GM21825 (cell line): ENCODE measurements at regions not wholly inside any gene's neighbourhood (a gene's known extent, or its start where the extent isn't known, plus 50 kb on each side); places are given as distances from the start of the nearest gene placed in this dataset.

Source experiments
- ATAC-seq: cut with Tn5 transposase; IDR thresholded peaks from one replicate; pipeline ENCODE4 v1.9.1; 2021; ENCODE audit warnings: mild to moderate bottlenecking, moderate library complexity; ENCODE audit not compliant: unreplicated experiment

DNA sequence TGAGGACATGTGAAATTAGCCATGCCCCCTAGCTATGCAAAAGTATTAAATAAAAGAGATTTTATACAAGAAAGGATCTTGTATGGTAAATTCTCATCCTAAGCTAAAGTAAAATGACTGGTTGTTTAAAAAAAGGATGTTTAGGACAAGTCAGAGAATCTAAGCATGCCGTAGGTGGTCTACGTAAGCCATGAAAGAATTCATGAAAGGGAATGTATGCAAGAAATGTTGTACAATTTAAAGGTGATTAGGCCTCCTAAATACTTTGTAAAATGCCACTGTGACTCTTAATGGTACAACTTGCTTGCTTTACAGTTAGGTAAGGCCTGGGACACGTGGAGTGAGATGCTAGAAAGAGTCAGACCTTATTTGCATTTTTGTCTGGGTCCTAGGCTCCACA is 209.0 kb downstream of the EFHB start:
- ATAC-seq: no peak

DNA sequence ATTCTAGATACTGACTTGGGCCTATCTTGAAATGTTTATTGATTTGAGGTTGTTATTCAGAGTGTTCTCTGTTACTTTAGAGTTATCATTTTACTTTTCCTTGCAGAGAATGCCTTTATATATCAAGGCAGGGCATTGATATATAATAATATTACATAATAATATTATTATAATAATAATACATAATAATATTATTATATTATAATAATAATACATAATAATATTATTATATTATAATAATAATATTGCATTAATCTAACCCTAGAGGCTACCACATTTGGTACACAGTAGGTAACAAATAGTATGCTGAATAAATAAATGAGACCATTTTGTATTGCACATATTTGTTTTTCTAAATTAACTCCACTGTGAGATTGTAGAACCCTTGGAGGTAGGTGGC is 216.3 kb downstream of the EFHB start:
- no peak for ATAC-seq

DNA sequence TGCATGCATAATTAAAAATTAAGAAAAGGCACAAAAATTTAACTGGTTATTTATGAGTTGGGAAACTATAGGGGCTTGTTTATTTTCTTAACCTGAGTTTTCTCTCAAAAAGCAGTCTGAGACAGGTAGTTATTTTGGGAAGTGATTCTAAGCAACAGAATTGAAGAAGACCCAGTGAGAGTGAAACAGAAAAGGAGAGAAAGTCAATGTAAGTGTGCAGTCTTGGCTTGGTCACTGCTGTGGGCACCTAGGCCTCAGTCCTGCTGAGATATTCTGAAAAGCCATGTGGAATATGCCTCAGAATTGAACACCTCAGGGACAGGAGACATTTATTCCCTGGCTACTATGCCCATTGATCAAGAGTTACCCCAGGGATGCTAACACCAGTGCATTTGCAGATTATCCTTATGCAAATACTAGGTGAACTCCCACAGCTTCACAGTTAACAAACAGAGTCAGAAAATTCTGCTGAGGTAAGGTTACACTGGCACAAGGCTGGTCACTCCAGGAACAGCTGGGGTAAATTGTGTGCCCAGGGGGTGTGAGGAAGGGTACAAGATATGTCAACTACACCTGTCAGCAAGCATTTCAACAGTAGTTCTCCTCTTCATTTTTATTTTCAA is 222.7 kb downstream of the EFHB start:
- ATAC-seq: no peak

DNA sequence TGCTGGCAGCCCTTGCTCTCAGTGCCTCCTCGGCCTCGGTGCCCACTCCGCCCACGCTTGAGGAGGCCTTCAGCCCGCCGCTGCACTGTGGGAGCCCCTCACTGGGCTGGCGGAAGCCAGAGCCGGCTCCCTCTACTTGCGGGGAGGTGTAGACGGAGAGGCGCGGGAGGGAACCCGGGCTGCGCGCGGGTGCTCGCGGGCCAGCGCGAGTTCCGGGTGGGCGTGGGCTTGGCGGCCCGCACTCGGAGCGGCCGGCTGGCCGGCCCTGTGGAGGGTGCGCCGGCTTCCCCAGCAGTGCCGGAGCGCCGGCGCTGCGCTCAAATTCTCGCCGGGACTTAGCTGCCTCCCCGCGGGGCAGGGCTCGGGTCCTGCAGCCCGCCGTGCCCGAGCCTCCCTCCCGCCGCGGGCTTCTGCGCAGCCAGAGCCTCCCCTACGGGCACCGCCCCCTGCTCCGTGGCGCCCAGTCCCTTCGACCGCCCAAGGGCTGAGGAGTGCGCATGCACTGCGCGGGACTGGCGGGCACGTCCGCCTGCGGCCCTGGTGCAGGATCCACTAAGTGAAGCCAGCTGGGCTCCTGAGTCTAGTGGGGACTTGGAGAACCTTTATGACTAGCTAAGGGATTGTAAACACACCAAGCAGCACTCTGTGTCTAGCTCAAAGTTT is 231.5 kb downstream of the EFHB start:
- ATAC-seq: peak; percentile 50

DNA sequence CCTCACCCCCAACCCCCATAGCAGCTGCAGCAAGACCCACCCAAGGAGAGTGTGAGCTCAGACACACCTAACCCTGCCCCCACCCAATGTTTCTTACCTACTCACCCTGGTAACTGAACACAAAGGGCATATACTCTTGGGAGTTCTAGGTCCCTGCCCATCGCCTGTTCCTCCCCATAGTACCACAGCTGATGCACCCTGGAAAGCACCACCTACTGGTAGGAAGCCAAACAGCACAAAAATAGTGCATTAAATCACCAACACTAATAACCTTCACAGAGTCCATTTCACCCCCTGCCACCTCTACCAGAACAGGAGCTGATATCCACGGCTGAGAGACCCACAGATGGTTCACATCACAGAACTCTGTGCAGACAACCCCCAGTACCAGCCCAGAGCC is 245.2 kb downstream of the EFHB start:
- ATAC-seq: no peak

DNA sequence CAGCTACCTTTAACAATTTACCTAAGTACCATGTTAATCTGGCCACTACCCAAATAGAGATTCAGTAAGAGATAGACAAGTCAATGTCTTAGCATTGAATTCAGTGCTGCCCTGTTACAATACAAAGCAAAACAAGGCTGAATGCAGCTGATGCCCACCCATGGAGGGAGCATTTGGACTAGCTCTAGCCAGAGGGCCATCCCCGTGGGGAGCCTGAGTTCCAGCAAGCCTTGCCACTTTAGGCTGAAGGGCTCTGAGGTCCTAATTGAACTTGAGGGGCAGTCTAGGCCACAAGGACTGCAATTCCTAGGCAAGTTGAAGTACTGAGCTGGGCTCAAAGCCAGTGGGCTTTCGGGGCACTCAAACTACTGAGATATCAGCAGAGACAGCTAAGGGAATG is 265.9 kb downstream of the EFHB start:
- no peak for ATAC-seq

DNA sequence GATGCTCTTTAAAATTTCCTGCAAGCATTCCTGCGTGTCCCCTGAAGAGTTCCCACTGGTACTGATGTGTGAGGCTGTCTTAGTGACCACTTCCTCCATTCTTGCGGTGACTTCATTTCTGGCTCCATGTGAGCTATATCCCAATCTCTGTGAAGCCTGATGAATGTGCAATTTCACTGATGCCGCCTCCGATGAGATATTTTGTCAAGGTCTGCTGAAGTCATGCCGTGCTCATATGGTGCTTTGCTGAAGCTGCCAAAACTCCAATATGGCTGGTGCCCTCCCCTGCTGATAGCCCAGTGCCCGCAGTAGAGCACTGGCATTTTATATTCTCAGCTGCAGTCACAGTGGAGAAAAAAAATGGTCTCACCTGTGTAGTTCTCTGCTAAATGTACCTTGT is 271.5 kb downstream of the EFHB start:
- no peak for ATAC-seq

DNA sequence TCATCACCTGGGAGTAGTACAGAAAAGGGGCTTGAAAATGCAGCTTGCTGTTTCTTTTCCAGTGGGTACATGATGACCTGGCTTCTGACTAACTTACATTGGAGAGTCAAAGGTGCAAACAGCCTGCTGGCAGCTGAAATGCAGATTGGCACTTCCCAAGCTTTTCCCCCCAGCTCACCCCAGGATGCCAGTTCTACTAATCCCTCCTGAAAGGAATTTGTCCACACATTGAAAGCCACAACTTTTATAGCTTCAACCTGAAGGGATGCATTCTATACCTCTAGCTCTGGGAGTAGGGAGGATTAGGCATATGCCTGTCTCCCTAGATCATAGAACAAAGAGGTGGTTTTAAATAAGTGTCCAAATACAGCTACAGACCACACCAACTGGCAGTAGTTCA is 281.7 kb downstream of the EFHB start:
- ATAC-seq: no peak

DNA sequence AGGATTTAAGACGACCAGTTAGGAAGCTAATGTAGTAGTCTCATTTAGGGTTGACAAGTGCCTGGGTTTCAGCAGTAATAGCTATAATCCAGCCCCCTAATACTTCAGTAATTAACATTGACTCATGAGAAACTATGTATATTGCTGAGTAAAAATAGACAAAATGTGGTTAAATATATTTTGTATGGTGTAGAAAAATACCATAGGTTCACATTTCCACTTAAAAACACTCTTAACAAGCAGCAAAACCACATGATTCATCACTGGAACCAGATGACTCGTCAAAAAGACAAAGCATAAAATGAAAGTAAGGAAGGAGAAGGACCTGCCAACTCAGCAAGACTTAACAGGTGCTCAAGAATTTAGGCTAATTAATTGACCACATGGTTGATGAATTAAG is 288.9 kb downstream of the EFHB start:
- ATAC-seq: no peak

DNA sequence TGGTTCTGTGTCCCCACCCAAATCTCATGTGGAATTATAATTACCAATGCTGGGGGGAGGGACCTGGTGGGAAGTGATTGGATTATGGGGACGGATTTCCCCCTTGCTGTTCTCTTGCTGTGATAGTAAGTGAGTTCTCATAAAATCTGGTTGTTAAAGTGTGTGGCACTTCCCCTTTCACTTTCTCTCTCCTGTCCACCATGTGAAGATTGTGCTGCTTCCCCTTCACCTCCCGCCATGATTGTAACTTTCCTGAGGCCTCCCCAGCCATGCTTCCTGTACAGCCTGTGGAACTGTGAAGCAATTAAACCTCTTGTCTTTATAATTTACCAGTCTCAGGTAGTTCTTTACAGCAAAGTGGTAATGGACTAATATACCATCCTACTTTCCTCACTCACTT is 289.6 kb downstream of the EFHB start:
- no peak for ATAC-seq

DNA sequence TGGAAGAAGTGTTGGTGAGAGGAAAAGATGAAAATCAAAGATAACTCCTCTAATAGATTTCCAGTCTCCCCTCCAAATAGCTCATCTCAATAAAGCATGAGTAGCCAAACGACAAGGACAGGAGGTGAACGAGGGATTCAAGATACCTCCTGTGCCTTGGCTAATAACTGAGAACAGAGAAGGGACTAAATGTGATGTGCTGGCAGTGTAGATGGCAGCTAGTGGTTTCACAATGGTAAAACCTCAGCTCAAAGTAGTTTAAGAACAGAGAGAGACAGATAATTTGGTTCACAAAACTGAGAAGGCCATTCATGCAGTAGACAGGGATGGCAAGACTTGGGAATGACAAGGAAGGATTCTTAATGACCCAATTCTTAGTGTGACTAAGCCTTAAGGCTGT is 292.6 kb downstream of the EFHB start:
- ATAC-seq: no peak

DNA sequence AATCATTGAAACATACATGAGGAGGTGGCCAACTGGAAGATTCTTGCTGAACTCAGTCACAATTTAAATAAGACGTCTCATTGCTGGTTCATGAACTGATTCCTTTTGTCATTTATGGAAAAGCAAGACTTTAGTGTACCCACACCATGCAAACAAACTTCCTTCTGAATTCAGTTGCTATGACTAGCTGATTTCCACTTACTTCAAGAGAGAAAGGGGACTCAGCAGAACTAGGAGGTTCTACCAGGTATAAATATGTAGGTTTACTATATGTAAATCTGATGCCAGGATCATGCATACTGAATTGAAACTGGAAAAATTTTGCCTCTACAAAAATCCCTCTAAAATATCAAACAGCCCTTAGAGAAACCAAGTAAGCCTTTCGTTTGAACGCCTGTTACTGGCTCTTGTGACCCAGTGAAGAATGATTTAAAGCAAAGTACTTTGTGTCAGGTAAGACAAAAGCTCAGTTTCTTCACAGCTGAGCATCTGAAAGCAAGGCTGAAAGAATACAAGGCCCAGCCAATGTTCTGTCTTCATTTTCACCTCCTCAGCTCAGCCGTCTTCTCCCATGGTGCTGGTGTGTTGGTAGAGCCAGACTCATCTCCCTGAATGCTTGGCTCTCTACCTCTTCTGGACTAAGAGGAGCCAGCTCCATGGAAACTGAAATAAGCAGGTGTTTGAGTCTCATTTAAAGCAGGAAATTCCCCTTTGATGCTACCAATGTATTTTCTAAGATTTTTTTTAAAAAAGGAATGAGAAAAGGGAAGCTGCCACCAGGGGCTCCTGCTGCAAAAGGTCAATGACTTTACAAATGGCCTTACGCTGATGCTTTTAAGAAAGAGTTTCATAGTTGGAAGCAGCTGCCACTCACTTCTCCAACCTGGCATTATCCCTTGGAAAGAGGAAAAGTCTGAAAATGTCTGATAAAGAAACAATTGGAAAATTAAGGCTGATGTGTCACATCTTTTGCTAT is 301.6 kb downstream of the EFHB start:
- ATAC-seq: no peak

DNA sequence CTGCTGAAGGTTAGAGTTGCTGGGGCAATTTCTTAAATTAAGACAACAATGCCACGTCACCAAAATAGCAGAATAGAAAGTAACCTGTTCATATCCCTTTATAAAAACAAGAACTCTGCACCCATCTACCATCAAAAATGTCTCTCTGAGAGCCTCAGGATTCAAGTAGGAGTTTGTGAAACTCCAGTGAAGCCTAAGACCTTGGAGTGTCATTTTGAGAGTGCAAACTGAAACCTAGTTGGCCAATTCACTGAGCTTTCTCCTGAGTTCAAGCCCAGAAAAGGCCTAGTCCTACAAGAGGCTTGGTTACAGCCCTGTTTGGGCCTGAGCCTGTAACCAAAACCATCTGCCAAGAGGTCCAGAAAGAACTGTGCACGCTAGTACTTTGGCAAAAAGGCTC is 335.1 kb downstream of the EFHB start:
- no peak for ATAC-seq

DNA sequence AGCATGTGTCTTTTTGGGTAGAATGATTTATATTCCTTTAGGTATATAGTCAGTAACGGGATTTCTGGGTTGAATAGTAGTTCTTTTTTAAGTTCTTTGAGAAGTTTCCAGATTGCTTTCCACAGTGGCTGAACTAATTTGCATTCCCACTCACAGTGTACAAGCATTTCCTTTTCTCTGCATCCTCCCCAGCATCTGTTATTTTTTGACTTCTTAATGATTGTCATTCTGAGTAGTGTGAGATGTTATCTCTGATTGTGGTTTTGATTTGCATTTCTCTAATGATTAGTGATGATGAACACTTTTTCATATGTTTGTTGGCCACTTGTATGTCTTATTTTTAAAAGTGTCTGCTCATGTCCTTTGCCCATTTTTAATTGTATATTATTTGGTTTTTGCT is 337.6 kb downstream of the EFHB start:
- peak; percentile 68 for ATAC-seq

DNA sequence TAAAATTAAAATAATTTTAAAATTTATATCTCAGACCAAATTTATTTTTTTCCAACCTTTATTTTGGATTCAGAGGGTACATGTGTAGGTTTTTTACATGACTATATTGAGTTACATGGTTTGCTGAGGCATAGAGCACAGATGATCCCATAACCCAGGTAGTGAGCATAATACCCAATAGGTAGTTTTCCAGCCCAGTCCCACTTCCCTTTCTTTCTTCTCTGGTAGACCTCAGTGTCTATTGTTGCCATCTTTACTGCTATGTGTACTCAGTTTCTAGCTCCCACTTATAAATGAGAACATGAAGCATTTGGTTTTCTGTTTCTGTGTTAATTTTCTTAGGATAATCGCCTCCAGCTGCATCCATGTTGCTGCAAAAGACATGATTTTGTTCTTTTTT is 338.1 kb downstream of the EFHB start:
- ATAC-seq: no peak
